GM18873 (cell line): ENCODE measurements at regions not wholly inside any gene's neighbourhood (a gene's known extent, or its start where the extent isn't known, plus 50 kb on each side); places are given as distances from the start of the nearest gene placed in this dataset.

Source experiments
- ATAC-seq: cut with Tn5 transposase; IDR thresholded peaks from one replicate; pipeline ENCODE4 v1.9.1; 2021; ENCODE audit warnings: mild to moderate bottlenecking, moderate library complexity, moderate number of reproducible peaks; ENCODE audit not compliant: unreplicated experiment, low FRiP score

- ATAC-seq = no peak
Measured at GRCh38 chr1:221066351-221067001, 187.2 kb downstream of the HLX start.

DNA sequence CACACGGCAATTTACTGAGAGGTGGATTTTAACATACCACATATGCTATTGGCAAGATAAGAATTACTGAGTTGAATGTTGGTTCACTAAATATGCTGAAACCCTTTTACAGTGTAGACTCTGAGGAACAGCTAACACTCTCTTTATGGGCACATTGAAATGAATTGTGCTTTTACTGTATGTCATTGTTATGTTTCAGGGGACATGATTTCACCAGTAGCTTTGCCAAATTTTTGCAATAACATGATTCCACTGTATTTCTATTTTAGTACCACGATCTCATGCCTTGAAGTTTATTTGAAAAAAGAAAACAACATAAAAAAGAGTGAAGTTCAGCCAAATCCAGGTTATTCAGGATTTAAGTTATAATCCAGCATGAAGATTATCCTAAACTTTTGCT lies 188.5 kb downstream of the HLX start:
- ATAC-seq = no peak

GRCh38 chr1:221069178-221069903 lies 190.1 kb downstream of the HLX start:
- ATAC-seq = peak; percentile 86

- ATAC-seq = no peak
Measured at GRCh38 chr1:221069986-221070385, 190.7 kb downstream of the HLX start.

DNA sequence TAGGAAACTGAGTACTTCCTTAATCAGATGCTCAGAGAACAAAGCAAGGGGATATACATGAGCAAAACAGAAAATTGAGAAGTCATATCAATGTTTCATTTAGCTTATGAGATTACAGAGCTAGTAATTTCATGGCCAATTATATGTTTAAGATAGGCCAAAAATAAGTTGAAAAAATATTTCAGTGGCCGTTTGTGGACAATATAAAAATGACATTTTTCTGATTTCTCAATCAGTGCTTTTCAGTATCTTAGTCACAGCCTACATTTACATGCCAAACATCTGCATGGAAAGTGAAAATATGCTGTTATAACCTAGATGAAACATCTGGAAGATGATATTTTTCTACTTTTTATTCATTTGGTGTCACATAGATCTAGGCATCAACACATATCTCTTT lies 192.5 kb downstream of the HLX start:
- ATAC-seq = no peak

DNA sequence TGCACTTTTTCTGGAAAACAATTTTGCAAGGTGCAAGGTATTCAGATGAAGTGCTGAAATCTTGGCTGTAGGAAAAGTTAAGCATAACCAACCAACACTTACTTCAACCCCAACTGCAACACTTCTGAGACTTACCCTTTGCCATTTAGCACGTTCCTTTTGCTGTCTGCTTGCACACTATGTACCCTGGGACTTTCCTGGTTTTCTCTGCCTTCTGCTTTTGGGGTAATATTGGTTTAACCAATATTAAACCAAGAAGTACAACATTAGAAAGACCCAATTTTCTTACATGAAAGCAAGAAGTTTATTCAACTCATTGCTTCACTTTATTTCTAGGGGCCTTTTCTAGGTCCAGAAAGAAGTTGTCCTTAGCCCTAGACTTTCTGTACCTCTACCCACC lies 193.0 kb downstream of the HLX start:
- no peak for ATAC-seq

DNA sequence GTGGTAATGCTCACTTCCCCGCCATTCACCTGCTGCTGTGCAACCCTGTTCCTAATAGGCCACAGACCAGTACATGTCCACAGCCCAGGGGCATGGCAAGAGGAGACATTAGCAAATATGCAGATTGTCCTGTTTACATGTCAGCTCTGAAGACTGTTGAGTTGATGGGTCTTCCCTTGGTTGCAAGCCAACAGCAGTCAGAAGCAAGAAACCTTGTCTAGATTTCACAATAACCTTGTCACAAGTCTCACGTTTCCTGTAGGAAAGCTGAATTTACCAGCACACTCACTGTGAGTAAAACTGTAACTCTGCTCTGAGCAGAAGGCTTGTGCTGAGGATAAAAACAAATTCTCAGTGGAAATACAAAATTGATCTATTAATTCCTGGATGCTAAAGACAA lies 195.1 kb downstream of the HLX start:
- no peak for ATAC-seq

DNA sequence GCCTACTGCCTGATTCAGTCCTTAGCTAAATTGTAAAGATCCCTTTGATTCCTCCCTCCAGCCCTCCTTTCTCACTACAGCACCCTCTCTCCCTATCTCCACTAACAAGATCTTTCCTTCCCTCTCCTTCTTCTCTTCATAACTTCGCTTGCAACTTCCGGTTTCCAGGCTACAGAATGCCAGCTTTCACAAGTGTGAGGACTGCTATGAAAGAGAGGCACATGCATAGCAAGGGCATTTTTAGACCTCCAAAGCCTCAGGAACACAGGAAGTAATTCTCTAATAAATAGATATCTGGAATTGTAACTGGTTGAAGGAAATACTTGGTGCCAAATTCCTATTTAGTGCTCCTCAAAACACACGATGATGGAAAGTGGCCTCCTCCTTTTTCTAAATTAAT lies 196.7 kb downstream of the HLX start:
- no peak for ATAC-seq

- no peak for ATAC-seq
Measured at GRCh38 chr1:221076391-221076811, 197.2 kb downstream of the HLX start.

GRCh38 chr1:221078260-221078965 lies 199.2 kb downstream of the HLX start:
- ATAC-seq = no peak

- no peak for ATAC-seq
Measured at GRCh38 chr1:221083902-221084301, 204.7 kb downstream of the HLX start.

GRCh38 chr1:221084681-221085080 lies 205.4 kb downstream of the HLX start:
- ATAC-seq = no peak

GRCh38 chr1:221085701-221086375 lies 206.6 kb downstream of the HLX start:
- no peak for ATAC-seq

- ATAC-seq = no peak
Measured at GRCh38 chr1:221087919-221088318, 208.7 kb downstream of the HLX start.

DNA sequence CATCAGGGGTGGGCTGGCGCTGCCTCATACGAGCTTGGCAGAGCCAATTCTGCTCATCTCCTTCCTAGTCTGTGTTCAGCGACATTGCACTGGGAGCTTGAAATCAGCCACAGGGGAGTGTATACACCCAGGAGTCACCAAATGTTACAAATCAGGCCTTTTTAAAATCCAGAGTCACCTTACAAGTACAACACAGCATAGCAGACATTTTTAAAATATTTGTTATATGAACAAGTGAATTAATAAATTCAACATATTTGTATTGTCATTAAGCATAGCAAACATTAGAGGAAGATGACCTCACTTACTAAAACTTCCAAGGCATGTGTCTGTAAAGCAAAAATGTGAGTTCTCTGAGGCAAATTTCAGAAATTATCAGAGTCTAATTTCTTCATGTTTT lies 210.0 kb downstream of the HLX start:
- ATAC-seq = no peak

DNA sequence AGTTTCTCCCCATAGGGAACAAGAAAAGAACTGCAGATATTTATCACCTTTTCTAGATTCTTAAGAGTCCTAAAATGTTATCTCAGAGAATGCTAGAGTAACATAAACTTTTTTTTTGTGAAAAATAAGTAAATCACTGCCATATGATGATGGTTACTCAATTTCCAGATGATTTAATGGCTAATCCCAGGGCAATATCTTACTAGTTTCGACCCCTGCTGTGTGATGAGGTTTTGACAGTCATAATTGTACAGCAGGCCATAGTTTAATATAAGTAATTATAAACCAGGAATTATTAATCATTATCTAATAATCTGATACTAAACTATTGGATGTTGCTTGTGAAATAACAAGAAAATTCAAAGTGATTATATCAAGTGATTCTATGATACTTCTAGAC lies 210.6 kb downstream of the HLX start:
- ATAC-seq = no peak

DNA sequence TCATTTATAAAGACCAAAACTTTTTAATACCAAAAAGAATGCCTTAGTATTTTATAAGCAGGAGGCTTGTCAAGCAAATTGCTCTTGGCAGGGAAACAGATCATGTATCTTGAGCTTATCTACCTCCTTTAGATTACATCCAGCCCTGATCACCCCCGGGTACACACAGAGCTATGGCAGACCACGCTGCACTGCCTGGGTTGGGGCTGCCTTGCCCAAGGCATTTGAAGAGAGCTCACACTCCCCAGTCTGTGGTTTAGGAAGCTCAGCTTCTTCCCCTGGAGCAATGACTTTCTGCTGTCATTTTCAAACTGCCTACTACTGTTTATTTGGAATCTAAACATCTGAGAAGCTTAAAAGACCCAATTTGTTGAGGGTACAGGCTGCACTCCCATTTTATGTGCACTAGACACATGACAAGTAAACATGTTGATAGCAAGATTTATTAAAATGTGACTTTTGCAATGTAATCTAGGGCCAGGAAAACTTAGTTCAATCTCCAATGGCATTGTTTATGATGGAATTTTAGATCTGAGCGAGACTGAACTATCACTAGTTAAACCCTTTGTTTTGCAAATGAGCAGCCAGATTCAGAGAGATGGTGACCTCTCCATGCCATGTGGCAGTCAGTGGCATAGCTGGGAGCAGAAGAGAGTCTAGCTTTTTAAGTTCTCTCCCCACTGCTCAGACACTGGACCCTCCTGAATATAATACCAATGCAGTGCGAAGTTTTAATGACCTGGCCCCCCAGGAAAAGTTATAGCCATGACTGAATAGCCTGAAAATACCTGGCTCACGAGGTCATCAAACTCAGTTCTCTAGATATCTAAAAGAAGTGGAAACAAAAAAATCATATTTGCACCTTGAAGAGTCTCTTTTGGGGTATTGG lies 214.9 kb downstream of the HLX start:
- ATAC-seq = no peak

GRCh38 chr1:221097479-221098281 lies 218.4 kb downstream of the HLX start:
- no peak for ATAC-seq
